ENCODE measurements at regions not wholly inside any gene's neighbourhood (a gene's known extent, or its start where the extent isn't known, plus 50 kb on each side); places are given as distances from the start of the nearest gene placed in this dataset.
A peak's percentile ranks its signal among the peaks of the same experiment; 100 is the strongest.

- TF ChIP-seq CTCF (IDR thresholded peaks at IDR 0.05; ENCODE audit: extremely low read depth, low read depth, low read length) = no peak
- DNase-seq (ENCODE audit: insufficient read length, low spot score, missing footprints) = peak; percentile 79
- Histone ChIP-seq H2AFZ (ENCODE audit: low read length) (no peak overlapping the region), H3K9me3 (ENCODE audit: low read depth, low read length) (no peaks in the 10 kb centered on the region), H3K4me2 (ENCODE audit: insufficient read depth, low read length) (no peak overlapping the region), H3K36me3 (ENCODE audit: insufficient read depth, low read length) (no peaks in the 10 kb centered on the region), H4K20me1 (ENCODE audit: insufficient read depth, low read length) (no peaks in the 10 kb centered on the region), H3K27me3 (ENCODE audit: insufficient read depth, low read length) (no peaks in the 10 kb centered on the region), H3K79me2 (ENCODE audit: insufficient read depth, low read length) (no peaks in the 10 kb centered on the region), H3K4me1 (ENCODE audit: insufficient read depth, low read length) (peaks cover 4% of the 10 kb centered on the region), H3K4me3 (ENCODE audit: insufficient read depth, low read length) (no peak overlapping the region), H3K27ac (ENCODE audit: low read depth, low read length) (no peak overlapping the region)
Measured at GRCh38 chr3:30370681-30371271, 235.6 kb upstream of the TGFBR2 start.

GRCh38 chr3:30372837-30373236, 233.6 kb upstream of the TGFBR2 start:
- Histone ChIP-seq H2AFZ (ENCODE audit: low read length) (peak overlapping the region; percentile 11), H3K9me3 (ENCODE audit: low read depth, low read length) (no peaks in the 10 kb centered on the region), H3K4me2 (ENCODE audit: insufficient read depth, low read length) (no peak overlapping the region), H3K4me3 (ENCODE audit: insufficient read depth, low read length) (no peak overlapping the region), H3K36me3 (ENCODE audit: insufficient read depth, low read length) (no peaks in the 10 kb centered on the region), H3K27ac (ENCODE audit: low read depth, low read length) (no peak overlapping the region), H3K4me1 (ENCODE audit: insufficient read depth, low read length) (peaks cover 4% of the 10 kb centered on the region), H4K20me1 (ENCODE audit: insufficient read depth, low read length) (no peaks in the 10 kb centered on the region), H3K79me2 (ENCODE audit: insufficient read depth, low read length) (no peaks in the 10 kb centered on the region), H3K27me3 (ENCODE audit: insufficient read depth, low read length) (no peaks in the 10 kb centered on the region)
- no peak for TF ChIP-seq CTCF (IDR thresholded peaks at IDR 0.05; ENCODE audit: extremely low read depth, low read depth, low read length)
- no peak for DNase-seq (ENCODE audit: insufficient read length, low spot score, missing footprints)

GRCh38 chr3:30384546-30385072, 221.8 kb upstream of the TGFBR2 start:
- no peaks in the 10 kb centered on the region for H3K4me1 ChIP-seq (ENCODE audit: insufficient read depth, low read length)
- TF ChIP-seq CTCF (IDR thresholded peaks at IDR 0.05; ENCODE audit: extremely low read depth, low read depth, low read length) = no peak
- H3K4me3 ChIP-seq (ENCODE audit: insufficient read depth, low read length) = no peak overlapping the region
- H3K36me3 ChIP-seq (ENCODE audit: insufficient read depth, low read length) = no peaks in the 10 kb centered on the region
- DNase-seq (ENCODE audit: insufficient read length, low spot score, missing footprints) = peak; percentile 30
- no peak overlapping the region for H2AFZ ChIP-seq (ENCODE audit: low read length)
- H3K4me2 ChIP-seq (ENCODE audit: insufficient read depth, low read length) = no peak overlapping the region
- no peaks in the 10 kb centered on the region for H4K20me1 ChIP-seq (ENCODE audit: insufficient read depth, low read length)
- no peaks in the 10 kb centered on the region for H3K27me3 ChIP-seq (ENCODE audit: insufficient read depth, low read length)
- H3K9me3 ChIP-seq (ENCODE audit: low read depth, low read length) = no peaks in the 10 kb centered on the region
- no peak overlapping the region for H3K27ac ChIP-seq (ENCODE audit: low read depth, low read length)
- H3K79me2 ChIP-seq (ENCODE audit: insufficient read depth, low read length) = no peaks in the 10 kb centered on the region

GRCh38 chr3:30393079-30393478, 213.3 kb upstream of the TGFBR2 start:
- Histone ChIP-seq H3K36me3 (ENCODE audit: insufficient read depth, low read length) (no peaks in the 10 kb centered on the region), H4K20me1 (ENCODE audit: insufficient read depth, low read length) (no peaks in the 10 kb centered on the region), H3K79me2 (ENCODE audit: insufficient read depth, low read length) (no peaks in the 10 kb centered on the region), H2AFZ (ENCODE audit: low read length) (no peak overlapping the region), H3K4me1 (ENCODE audit: insufficient read depth, low read length) (no peaks in the 10 kb centered on the region), H3K27ac (ENCODE audit: low read depth, low read length) (no peak overlapping the region), H3K4me2 (ENCODE audit: insufficient read depth, low read length) (no peak overlapping the region), H3K27me3 (ENCODE audit: insufficient read depth, low read length) (no peaks in the 10 kb centered on the region), H3K9me3 (ENCODE audit: low read depth, low read length) (no peaks in the 10 kb centered on the region), H3K4me3 (ENCODE audit: insufficient read depth, low read length) (no peak overlapping the region)
- no peak for TF ChIP-seq CTCF (IDR thresholded peaks at IDR 0.05; ENCODE audit: extremely low read depth, low read depth, low read length)
- no peak for DNase-seq (ENCODE audit: insufficient read length, low spot score, missing footprints)
